ENCODE measurements at regions not wholly inside any gene's neighbourhood (a gene's known extent, or its start where the extent isn't known, plus 50 kb on each side); places are given as distances from the start of the nearest gene placed in this dataset.

DNA sequence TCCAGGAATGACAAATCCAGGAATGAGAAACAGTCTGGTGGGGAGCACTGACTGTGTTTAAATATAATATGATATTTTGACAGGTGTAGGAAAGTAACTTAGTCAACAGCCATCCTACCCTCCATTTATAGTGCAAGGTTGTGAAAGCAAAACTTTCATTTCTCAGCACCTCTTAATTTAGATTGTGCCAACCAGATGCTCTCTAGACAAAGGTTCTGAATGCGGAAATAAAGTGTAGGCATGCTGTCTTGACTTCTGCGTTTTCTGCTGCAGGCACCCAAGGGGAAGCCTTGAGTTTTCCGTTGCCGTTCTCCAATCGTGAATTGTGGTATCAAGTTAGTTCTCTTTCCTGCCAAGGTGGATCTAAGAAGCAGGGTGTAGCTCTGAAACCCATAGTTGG lies 261.9 kb upstream of the SUCLG2 start:
- TF ChIP-seq CTCF (conservative IDR thresholded peaks at IDR 0.05; ENCODE audit: low read depth, low read length), result no peak
- no peak for TF ChIP-seq EZH2 (IDR thresholded peaks at IDR 0.05; ENCODE audit: borderline replicate concordance, low read depth, low read length, poor library complexity, severe bottlenecking)
